ENCODE measurements at regions not wholly inside any gene's neighbourhood (a gene's known extent, or its start where the extent isn't known, plus 50 kb on each side); places are given as distances from the start of the nearest gene placed in this dataset.

GRCh38 chr3:104452697-104453096 lies 914.0 kb upstream of the ALCAM start:
- TF ChIP-seq SUZ12 (IDR thresholded peaks at IDR 0.05): no peak
- no peak for TF ChIP-seq BHLHE40 (IDR thresholded peaks at IDR 0.05; ENCODE audit: borderline replicate concordance)
- TF ChIP-seq ZNF384 (IDR thresholded peaks at IDR 0.05): no peak
- TF ChIP-seq SP1 (IDR thresholded peaks at IDR 0.05): no peak
- TF ChIP-seq L3MBTL2 (conservative IDR thresholded peaks at IDR 0.05): no peak
- TF ChIP-seq FOXK2 (IDR thresholded peaks at IDR 0.05): no peak
- no peak for TF ChIP-seq HDGF (IDR thresholded peaks at IDR 0.05; ENCODE audit: borderline replicate concordance)
- no peak for TF ChIP-seq FOXM1 (IDR thresholded peaks at IDR 0.05; ENCODE audit: borderline replicate concordance)
- no peak for TF ChIP-seq PKNOX1 (IDR thresholded peaks at IDR 0.05)
- TF ChIP-seq ELF4 (IDR thresholded peaks at IDR 0.05): no peak
- no peak for TF ChIP-seq TARDBP (IDR thresholded peaks at IDR 0.05)
- no peak for TF ChIP-seq ARNT (IDR thresholded peaks at IDR 0.05)

All from HEK293T (cell line).